ENCODE measurements at regions not wholly inside any gene's neighbourhood (a gene's known extent, or its start where the extent isn't known, plus 50 kb on each side); places are given as distances from the start of the nearest gene placed in this dataset.

DNA sequence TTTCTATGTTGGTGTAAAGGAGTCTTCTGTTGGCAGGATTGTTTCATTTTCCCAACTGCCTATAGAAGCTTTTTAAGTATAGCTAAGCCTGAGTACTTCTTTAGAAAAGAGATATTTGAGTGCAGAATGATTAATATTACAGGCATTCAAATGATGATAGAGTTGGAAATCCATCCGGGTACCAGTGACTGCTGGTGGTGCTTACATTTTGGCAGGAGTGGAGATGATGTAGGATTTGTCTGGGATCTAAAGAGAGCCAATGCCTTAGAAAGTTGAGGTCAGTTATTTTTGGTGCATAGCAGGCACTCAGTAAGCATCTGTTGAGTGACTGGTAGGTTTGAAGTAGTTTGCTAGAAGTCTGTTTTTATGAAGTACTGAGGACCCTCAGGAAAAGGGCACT lies 433.5 kb downstream of the DMAC1 start:
- H3K79me2 ChIP-seq (ENCODE audit: insufficient read depth, low read depth): no peaks in the 10 kb centered on the region
- H3K36me3 ChIP-seq (ENCODE audit: insufficient read depth): no peaks in the 10 kb centered on the region
- TF ChIP-seq, protein P1, sequence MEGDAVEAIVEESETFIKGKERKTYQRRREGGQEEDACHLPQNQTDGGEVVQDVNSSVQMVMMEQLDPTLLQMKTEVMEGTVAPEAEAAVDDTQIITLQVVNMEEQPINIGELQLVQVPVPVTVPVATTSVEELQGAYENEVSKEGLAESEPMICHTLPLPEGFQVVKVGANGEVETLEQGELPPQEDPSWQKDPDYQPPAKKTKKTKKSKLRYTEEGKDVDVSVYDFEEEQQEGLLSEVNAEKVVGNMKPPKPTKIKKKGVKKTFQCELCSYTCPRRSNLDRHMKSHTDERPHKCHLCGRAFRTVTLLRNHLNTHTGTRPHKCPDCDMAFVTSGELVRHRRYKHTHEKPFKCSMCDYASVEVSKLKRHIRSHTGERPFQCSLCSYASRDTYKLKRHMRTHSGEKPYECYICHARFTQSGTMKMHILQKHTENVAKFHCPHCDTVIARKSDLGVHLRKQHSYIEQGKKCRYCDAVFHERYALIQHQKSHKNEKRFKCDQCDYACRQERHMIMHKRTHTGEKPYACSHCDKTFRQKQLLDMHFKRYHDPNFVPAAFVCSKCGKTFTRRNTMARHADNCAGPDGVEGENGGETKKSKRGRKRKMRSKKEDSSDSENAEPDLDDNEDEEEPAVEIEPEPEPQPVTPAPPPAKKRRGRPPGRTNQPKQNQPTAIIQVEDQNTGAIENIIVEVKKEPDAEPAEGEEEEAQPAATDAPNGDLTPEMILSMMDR (conservative IDR thresholded peaks at IDR 0.05; ENCODE audit: low read depth, low read length): no peak
- H3K4me1 ChIP-seq (ENCODE audit: low read depth, poor library complexity, severe bottlenecking): no peaks in the 10 kb centered on the region
- H3K4me2 ChIP-seq: no peak overlapping the region
- no peak overlapping the region for H2AFZ ChIP-seq (ENCODE audit: low read depth)
- no peak overlapping the region for H3K9ac ChIP-seq
- no peak overlapping the region for H3K27ac ChIP-seq
- no peaks in the 10 kb centered on the region for H4K20me1 ChIP-seq (ENCODE audit: insufficient read depth)
- H3K27me3 ChIP-seq (ENCODE audit: insufficient read depth, low read depth): no peaks in the 10 kb centered on the region
- no peak overlapping the region for H3K4me3 ChIP-seq (IDR thresholded peaks at IDR 0.05; ENCODE audit: insufficient read depth, low read depth, low read length)

DNA sequence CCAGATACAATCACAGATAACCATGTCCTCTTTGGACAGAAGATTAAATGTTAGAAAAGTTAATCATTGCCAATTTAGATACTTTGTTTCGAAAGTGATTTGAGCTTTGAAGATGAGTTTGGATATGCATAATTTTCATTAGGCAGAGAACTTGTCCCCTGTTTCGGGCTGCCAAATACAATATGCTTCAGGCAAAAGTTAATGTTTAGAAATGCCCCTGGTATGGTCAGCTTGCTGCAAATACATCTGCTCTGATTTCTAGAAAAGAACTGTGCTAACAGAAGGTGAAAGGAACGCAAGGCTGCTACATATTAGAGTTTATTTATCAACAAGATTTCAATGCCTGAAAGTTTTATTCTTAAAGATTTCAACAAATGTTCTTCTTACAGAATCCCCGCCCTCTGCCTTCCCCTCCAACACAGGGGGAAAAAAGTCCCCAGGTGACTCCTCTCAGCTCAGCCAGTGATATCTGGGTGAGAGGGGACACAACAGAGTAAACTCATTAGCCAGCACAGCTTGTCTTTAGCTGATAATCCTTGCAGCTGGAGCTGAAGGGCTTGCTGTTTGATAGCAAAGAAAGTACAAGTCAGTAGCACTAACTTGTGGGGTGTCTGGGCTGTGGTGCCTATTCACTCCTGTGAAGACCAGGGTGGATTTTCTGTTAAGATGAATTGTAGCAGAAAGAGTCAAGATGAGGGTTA lies 435.7 kb downstream of the DMAC1 start:
- Histone ChIP-seq H3K9ac (no peak overlapping the region), H3K27ac (no peak overlapping the region)
- TF ChIP-seq, protein P1 (conservative IDR thresholded peaks at IDR 0.05; ENCODE audit: low read depth, low read length): no peak

DNA sequence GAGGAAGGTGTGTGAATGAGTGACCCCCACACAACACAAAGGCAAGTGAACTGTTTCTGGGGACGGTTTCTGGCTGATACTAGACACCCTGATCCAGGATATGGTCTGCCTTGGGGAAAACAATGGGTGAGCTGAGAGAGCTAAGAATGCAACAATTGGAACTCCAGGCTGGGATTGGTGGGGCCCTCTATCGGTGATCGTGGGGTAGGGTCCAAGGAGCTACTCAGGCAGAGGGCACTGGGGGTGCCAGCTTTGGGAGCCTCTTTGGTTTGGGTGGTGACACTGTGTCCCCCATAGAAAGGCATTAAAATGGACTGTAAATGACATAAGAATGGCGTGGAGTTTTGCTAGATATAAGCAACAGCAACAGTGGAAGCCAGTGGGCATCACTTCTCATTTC lies 439.1 kb downstream of the DMAC1 start:
- TF ChIP-seq, protein P1 (conservative IDR thresholded peaks at IDR 0.05; ENCODE audit: low read depth, low read length): no peak
- no peaks in the 10 kb centered on the region for H3K36me3 ChIP-seq (ENCODE audit: insufficient read depth)
- no peaks in the 10 kb centered on the region for H3K4me1 ChIP-seq (ENCODE audit: low read depth, poor library complexity, severe bottlenecking)
- H3K4me2 ChIP-seq: no peak overlapping the region
- no peak overlapping the region for H3K27ac ChIP-seq
- H3K9ac ChIP-seq: no peak overlapping the region
- H4K20me1 ChIP-seq (ENCODE audit: insufficient read depth): no peaks in the 10 kb centered on the region
- H3K4me3 ChIP-seq (IDR thresholded peaks at IDR 0.05; ENCODE audit: insufficient read depth, low read depth, low read length): no peak overlapping the region
- H3K27me3 ChIP-seq (ENCODE audit: insufficient read depth, low read depth): no peaks in the 10 kb centered on the region
- no peaks in the 10 kb centered on the region for H3K79me2 ChIP-seq (ENCODE audit: insufficient read depth, low read depth)
- H2AFZ ChIP-seq (ENCODE audit: low read depth): no peak overlapping the region

More for the DNA sequence above, 435.7 kb downstream of the DMAC1 start:
- no peaks in the 10 kb centered on the region for H3K27me3 ChIP-seq (ENCODE audit: insufficient read depth, low read depth)
- no peak overlapping the region for H3K4me3 ChIP-seq (IDR thresholded peaks at IDR 0.05; ENCODE audit: insufficient read depth, low read depth, low read length)
- H3K79me2 ChIP-seq (ENCODE audit: insufficient read depth, low read depth): no peaks in the 10 kb centered on the region
- no peaks in the 10 kb centered on the region for H3K36me3 ChIP-seq (ENCODE audit: insufficient read depth)
- no peaks in the 10 kb centered on the region for H4K20me1 ChIP-seq (ENCODE audit: insufficient read depth)
- no peak overlapping the region for H3K4me2 ChIP-seq
- no peak overlapping the region for H2AFZ ChIP-seq (ENCODE audit: low read depth)
- no peaks in the 10 kb centered on the region for H3K4me1 ChIP-seq (ENCODE audit: low read depth, poor library complexity, severe bottlenecking)

DNA sequence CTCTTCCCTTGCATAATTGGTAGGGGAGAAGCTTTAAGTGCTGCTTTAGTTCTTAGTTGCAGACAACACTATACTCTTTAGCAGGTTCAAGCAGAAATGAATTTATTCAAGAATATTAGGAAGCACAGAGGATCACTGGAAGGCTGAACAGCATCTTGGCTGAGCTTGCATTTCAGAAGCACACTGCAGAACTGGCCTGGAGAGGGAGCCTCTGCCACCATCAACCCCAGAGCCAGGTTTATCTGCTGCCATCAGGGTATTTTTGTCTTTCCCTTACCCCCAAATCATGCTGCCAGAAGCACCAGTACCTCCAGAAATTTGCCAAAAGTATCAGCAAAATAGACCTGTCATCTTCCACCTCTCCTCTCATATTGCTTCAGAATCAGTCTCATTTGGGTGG lies 440.7 kb downstream of the DMAC1 start:
- Histone ChIP-seq H3K36me3 (ENCODE audit: insufficient read depth) (no peaks in the 10 kb centered on the region), H3K4me1 (ENCODE audit: low read depth, poor library complexity, severe bottlenecking) (no peaks in the 10 kb centered on the region)

More for the DNA sequence above, 440.7 kb downstream of the DMAC1 start:
- Histone ChIP-seq H3K27me3 (ENCODE audit: insufficient read depth, low read depth) (no peaks in the 10 kb centered on the region), H3K79me2 (ENCODE audit: insufficient read depth, low read depth) (no peaks in the 10 kb centered on the region), H2AFZ (ENCODE audit: low read depth) (no peak overlapping the region), H3K4me2 (no peak overlapping the region), H4K20me1 (ENCODE audit: insufficient read depth) (no peaks in the 10 kb centered on the region), H3K9ac (no peak overlapping the region), H3K27ac (no peak overlapping the region), H3K4me3 (IDR thresholded peaks at IDR 0.05; ENCODE audit: insufficient read depth, low read depth, low read length) (no peak overlapping the region)
- TF ChIP-seq, protein P1 (conservative IDR thresholded peaks at IDR 0.05; ENCODE audit: low read depth, low read length): no peak

Data from KMS-11 (cell line).